GM12875 (cell line): ENCODE measurements at regions not wholly inside any gene's neighbourhood (a gene's known extent, or its start where the extent isn't known, plus 50 kb on each side); places are given as distances from the start of the nearest gene placed in this dataset.
"Not testable (repeated sequence)": the region's sequence is repeated elsewhere in the genome, so short reads cannot be mapped to it uniquely, and the experiment has no call there.

ENCODE experiments used
- H3K4me3 ChIP-seq: one replicate; pipeline ENCODE4 v1.5.1; 2011; ENCODE audit warnings: low read depth, low read length, control low read depth
- CTCF ChIP-seq: IDR thresholded peaks from 2 replicates; pipeline ENCODE4 v1.5.1; 2011; ENCODE audit warnings: low read depth, mild to moderate bottlenecking, control low read depth, inconsistent platforms, low read length, moderate library complexity, borderline replicate concordance; ENCODE audit not compliant: insufficient read depth

GRCh38 chr5:12570688-12571087, 666.4 kb upstream of the CTNND2 start:
- no peak for TF ChIP-seq CTCF
- H3K4me3 ChIP-seq, result no peak overlapping the region

- no peak for TF ChIP-seq CTCF
- no peak overlapping the region for H3K4me3 ChIP-seq
Measured at GRCh38 chr5:12566441-12566840, 662.2 kb upstream of the CTNND2 start.

GRCh38 chr5:12557012-12557411, 652.8 kb upstream of the CTNND2 start:
- TF ChIP-seq CTCF, result no peak
- no peak overlapping the region for H3K4me3 ChIP-seq

- no peak for TF ChIP-seq CTCF
- H3K4me3 ChIP-seq, result no peak overlapping the region
Measured at GRCh38 chr5:12526113-12526512, 621.9 kb upstream of the CTNND2 start.

GRCh38 chr5:12522116-12522515, 617.9 kb upstream of the CTNND2 start:
- no peak for TF ChIP-seq CTCF
- H3K4me3 ChIP-seq, result no peak overlapping the region

- H3K4me3 ChIP-seq, result not testable (repeated sequence)
Measured at GRCh38 chr5:12504983-12505382, 600.7 kb upstream of the CTNND2 start.

GRCh38 chr5:12488161-12488560, 583.9 kb upstream of the CTNND2 start:
- no peak overlapping the region for H3K4me3 ChIP-seq
- no peak for TF ChIP-seq CTCF

- no peak overlapping the region for H3K4me3 ChIP-seq
- TF ChIP-seq CTCF, result no peak
Measured at GRCh38 chr5:12480487-12480886, 576.2 kb upstream of the CTNND2 start.
